HuH-7.5 (cell line): ENCODE measurements at regions not wholly inside any gene's neighbourhood (a gene's known extent, or its start where the extent isn't known, plus 50 kb on each side); places are given as distances from the start of the nearest gene placed in this dataset.
"Not testable (repeated sequence)": the region's sequence is repeated elsewhere in the genome, so short reads cannot be mapped to it uniquely, and the experiment has no call there.

Experiments used
- DNase-seq: peaks from one replicate; pipeline ENCODE4 v3.0.0; 2011; ENCODE audit warnings: low spot score

- DNase-seq, result no peak
Measured at GRCh38 chr17:30586818-30587595, 109.8 kb downstream of the GOSR1 start.

- DNase-seq, result no peak
Measured at GRCh38 chr17:30584810-30585209, 107.6 kb downstream of the GOSR1 start.

GRCh38 chr17:30580916-30581315 is 103.7 kb downstream of the GOSR1 start:
- no peak for DNase-seq

- no peak for DNase-seq
Measured at GRCh38 chr17:30579610-30580315, 102.6 kb downstream of the GOSR1 start.

GRCh38 chr17:30578015-30578717 is 101.0 kb downstream of the GOSR1 start:
- not testable (repeated sequence) for DNase-seq
